Kidney epithelial cell (primary cell): ENCODE measurements at regions not wholly inside any gene's neighbourhood (a gene's known extent, or its start where the extent isn't known, plus 50 kb on each side); places are given as distances from the start of the nearest gene placed in this dataset.

Experiments used
- DNase-seq: peaks from one replicate; pipeline ENCODE4 v3.0.0-alpha.2; 2010; ENCODE audit warnings: low read depth
- H3K27me3 ChIP-seq: 2 replicates; pipeline ENCODE4 v1.6.0; 2011; ENCODE audit warnings: low read length; ENCODE audit not compliant: control insufficient read depth, insufficient read depth
- H3K36me3 ChIP-seq: 2 replicates; pipeline ENCODE4 v1.5.1; 2011; ENCODE audit warnings: low read length; ENCODE audit not compliant: control insufficient read depth, insufficient read depth
- H3K4me3 ChIP-seq: 2 replicates; pipeline ENCODE4 v1.5.1; 2011; ENCODE audit warnings: low read depth, mild to moderate bottlenecking, control low read depth, low read length
- TF ChIP-seq, protein P1 (sequence below): IDR thresholded peaks from 2 replicates; pipeline ENCODE4 v1.5.1; 2011; ENCODE audit warnings: mild to moderate bottlenecking, moderate library complexity, low read length, control low read depth, inconsistent platforms; ENCODE audit not compliant: insufficient read depth, poor library complexity, severe bottlenecking

GRCh38 chr9:1202512-1203280, 152.5 kb downstream of the DMRT2 start:
- H3K4me3 ChIP-seq = no peak overlapping the region
- no peak for DNase-seq
- TF ChIP-seq, protein P1, sequence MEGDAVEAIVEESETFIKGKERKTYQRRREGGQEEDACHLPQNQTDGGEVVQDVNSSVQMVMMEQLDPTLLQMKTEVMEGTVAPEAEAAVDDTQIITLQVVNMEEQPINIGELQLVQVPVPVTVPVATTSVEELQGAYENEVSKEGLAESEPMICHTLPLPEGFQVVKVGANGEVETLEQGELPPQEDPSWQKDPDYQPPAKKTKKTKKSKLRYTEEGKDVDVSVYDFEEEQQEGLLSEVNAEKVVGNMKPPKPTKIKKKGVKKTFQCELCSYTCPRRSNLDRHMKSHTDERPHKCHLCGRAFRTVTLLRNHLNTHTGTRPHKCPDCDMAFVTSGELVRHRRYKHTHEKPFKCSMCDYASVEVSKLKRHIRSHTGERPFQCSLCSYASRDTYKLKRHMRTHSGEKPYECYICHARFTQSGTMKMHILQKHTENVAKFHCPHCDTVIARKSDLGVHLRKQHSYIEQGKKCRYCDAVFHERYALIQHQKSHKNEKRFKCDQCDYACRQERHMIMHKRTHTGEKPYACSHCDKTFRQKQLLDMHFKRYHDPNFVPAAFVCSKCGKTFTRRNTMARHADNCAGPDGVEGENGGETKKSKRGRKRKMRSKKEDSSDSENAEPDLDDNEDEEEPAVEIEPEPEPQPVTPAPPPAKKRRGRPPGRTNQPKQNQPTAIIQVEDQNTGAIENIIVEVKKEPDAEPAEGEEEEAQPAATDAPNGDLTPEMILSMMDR = no peak
- H3K36me3 ChIP-seq = no peaks in the 10 kb centered on the region
- H3K27me3 ChIP-seq = no peaks in the 10 kb centered on the region

- TF ChIP-seq, protein P1 = no peak
- H3K27me3 ChIP-seq = no peaks in the 10 kb centered on the region
- H3K4me3 ChIP-seq = no peak overlapping the region
- H3K36me3 ChIP-seq = no peaks in the 10 kb centered on the region
- DNase-seq = peak; percentile 81
Observed at GRCh38 chr9:1207686-1208085, 157.5 kb downstream of the DMRT2 start.

DNA sequence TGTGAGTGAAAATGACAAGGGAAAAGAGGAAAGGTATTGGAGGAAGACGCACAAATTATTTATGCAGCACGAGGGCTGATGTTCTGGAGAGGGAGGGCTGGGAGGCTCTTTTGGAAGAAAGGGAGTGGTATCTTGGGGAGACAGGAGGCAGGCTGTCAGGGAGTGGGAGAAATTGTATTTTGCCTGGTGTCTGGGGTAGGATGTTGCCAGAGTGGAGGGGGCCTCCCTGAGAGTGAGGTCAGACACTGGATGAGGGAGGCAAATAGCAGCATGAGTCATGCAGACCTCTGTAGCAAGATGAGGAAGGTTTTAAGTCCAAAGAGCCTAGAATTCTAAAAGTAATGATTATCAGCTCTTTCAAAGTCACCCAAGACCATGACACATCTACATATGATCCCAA, 158.0 kb downstream of the DMRT2 start:
- no peak overlapping the region for H3K4me3 ChIP-seq

DNA sequence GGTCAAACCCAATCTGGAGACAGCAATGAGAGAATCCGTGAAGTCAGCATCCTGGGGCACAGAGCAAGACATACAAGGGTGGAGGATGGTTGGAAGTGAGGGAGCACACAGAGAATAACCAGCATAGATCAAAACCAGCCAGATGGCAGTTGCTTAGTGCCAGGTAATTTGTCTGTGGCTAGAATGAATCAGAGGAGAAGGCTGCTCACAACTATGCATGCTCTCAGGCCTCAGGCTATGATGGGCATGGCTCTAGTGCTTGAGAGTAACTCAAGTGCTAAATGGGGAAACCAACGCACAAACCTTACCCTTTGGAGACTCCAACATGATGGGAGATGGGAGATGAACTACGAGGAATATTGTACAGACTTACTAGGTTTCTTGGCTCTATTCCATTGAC, 160.8 kb downstream of the DMRT2 start:
- no peak overlapping the region for H3K4me3 ChIP-seq
- H3K27me3 ChIP-seq = no peaks in the 10 kb centered on the region
- no peaks in the 10 kb centered on the region for H3K36me3 ChIP-seq
- DNase-seq = no peak
- TF ChIP-seq, protein P1 = no peak

More for the DNA sequence above, 158.0 kb downstream of the DMRT2 start:
- H3K27me3 ChIP-seq = no peaks in the 10 kb centered on the region
- DNase-seq = peak; percentile 86
- TF ChIP-seq, protein P1 = no peak
- H3K36me3 ChIP-seq = no peaks in the 10 kb centered on the region

- no peaks in the 10 kb centered on the region for H3K27me3 ChIP-seq
- no peak for DNase-seq
- TF ChIP-seq, protein P1 = no peak
- H3K4me3 ChIP-seq = no peak overlapping the region
- H3K36me3 ChIP-seq = no peaks in the 10 kb centered on the region
Observed at GRCh38 chr9:1216532-1216931, 166.4 kb downstream of the DMRT2 start.

- TF ChIP-seq, protein P1 = no peak
- H3K27me3 ChIP-seq = no peaks in the 10 kb centered on the region
- no peak for DNase-seq
- no peaks in the 10 kb centered on the region for H3K36me3 ChIP-seq
- no peak overlapping the region for H3K4me3 ChIP-seq
Observed at GRCh38 chr9:1217076-1217475, 166.9 kb downstream of the DMRT2 start.
